Activated T-helper 17 cell treated with anti-CD3 and anti-CD28 coated beads, Interleukin-2, amount 50 U/mL, for 72 hours (primary cell): ENCODE measurements at regions not wholly inside any gene's neighbourhood (a gene's known extent, or its start where the extent isn't known, plus 50 kb on each side); places are given as distances from the start of the nearest gene placed in this dataset.

Experiments used
- ATAC-seq: fragments of 150-1000 bp; cut with Tn5 transposase; replicated peaks from 2 replicates; pipeline ENCODE4 v1.10.0; 2021; ENCODE audit warnings: mild to moderate bottlenecking, moderate library complexity
- H3K27ac Mint-ChIP-seq: one replicate; pipeline ENCODE4 v1.8.0; 2022; ENCODE audit warnings: mixed read lengths
- H3K27me3 Mint-ChIP-seq: one replicate; pipeline ENCODE4 v1.8.0; 2022; ENCODE audit warnings: mixed read lengths
- H3K36me3 Mint-ChIP-seq: one replicate; pipeline ENCODE4 v1.8.0; 2022; ENCODE audit warnings: low read depth, mild to moderate bottlenecking, mixed read lengths
- H3K4me1 Mint-ChIP-seq: one replicate; pipeline ENCODE4 v1.8.0; 2022; ENCODE audit warnings: mixed read lengths
- H3K4me3 Mint-ChIP-seq: one replicate; pipeline ENCODE4 v1.8.0; 2022; ENCODE audit warnings: mild to moderate bottlenecking, mixed read lengths
- H3K9me3 Mint-ChIP-seq: one replicate; pipeline ENCODE4 v1.8.0; 2022; ENCODE audit warnings: mixed read lengths

DNA sequence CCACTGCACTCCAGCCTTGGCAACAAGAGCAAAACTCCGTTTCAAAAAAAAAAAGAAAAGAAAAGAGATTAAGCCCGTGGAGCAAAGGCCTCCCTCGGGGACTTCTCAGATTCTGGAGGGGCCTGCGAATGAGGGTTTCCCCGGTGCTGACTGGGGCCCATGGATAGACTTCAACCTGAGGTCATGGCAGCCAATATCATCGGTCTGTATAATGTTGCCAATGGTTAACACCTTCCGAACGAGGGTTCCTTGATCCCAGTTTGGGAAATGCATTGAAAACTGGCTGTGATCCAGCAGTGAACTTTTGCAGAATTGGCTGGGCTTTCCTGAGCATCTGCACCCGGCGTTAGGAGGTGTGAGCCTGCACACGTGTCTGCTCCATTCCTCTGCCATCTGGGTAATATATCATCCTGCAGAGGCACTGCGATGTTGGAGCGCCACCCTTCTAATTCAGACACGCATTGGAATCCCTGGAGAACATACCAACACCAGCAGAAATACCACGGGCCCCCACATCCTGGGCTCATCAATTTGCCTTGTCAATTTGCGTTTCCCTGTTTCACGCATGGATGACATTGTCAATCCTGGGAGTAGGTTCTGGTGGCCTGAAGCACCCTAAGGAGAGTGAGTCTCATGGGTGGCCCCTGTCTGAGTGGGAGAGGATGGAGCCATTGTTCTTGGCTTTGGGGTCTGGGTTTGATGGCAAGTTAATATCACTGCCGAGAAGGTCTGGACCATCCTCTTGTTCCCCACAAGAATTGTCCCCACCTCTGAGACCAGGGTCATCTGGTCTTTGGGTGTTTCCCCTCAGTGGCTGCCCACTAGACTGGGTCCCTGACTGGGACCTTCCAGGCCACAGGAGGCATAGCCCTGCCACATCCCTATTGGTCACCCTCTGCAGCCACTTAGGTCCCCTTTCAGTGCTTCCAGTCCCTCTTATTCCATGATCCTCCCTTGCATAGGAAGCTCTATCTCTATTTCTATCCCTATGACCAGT lies 441.0 kb downstream of the PTPRU start:
- no peak overlapping the region for H3K27ac Mint-ChIP-seq

DNA sequence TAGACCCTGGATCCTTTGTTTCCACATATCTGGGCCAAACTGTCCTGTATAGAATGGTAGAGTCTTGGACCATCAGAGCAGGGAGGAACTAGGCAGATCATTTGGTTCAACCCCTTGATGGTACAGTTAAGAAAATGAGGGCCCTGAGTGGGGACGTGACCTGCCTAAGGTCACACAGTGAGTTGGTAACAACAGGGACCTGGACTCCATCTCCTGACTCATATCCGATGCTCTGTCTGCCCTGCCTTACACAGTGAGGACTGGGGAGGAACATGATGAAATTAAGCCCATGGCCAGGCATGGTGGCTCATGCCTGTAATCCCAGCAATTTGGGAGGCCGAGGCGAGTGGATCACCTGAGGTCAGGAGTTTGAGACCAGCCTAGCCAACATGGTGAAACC lies 440.2 kb downstream of the PTPRU start:
- Mint-ChIP-seq H3K9me3 (no peaks in the 10 kb centered on the region), H3K4me1 (no peaks in the 10 kb centered on the region), H3K36me3 (no peaks in the 10 kb centered on the region), H3K4me3 (no peak overlapping the region), H3K27me3 (no peaks in the 10 kb centered on the region), H3K27ac (no peak overlapping the region)
- no peak for ATAC-seq

More for the DNA sequence above, 441.0 kb downstream of the PTPRU start:
- Mint-ChIP-seq H3K4me3 (no peak overlapping the region), H3K4me1 (no peaks in the 10 kb centered on the region), H3K9me3 (no peaks in the 10 kb centered on the region), H3K27me3 (no peaks in the 10 kb centered on the region), H3K36me3 (no peaks in the 10 kb centered on the region)
- ATAC-seq: no peak

DNA sequence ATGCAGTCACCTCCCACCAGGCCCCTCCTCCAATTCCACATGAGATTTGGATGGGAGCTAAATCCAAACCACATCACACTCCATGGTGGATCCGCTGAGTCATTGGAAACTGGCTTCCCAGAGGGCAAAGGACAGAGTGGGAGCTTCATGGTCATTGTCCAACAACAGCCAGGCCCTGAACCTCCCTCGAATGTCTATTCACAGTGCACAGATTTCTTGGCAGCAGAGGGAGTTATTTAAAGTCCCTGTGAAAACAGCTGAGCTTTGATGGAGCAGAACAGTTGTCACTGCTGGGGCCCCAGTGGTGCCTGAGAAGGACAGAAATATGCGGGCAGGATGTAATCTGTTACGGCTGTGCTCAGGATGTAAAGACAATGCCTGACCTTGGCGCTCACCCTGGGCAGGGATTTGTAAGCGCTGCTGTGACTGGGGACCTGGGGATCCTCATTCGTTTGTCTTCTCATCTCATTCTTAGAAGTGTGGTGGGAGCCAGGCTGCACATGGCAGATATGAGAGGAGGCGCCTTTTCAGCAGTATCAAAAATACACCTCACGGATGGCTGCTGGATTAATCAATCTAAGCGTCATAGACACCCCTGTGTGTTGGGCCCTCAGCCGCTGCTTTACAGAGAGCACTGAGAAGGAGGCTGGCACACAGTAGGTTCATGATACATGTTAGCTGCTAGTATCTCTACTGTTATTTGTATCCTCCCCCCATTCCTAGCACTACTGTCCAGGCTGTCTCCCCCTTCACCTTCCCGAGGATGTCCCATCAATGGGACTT lies 439.4 kb downstream of the PTPRU start:
- no peaks in the 10 kb centered on the region for H3K36me3 Mint-ChIP-seq
- H3K9me3 Mint-ChIP-seq: no peaks in the 10 kb centered on the region
- no peak for ATAC-seq
- H3K4me1 Mint-ChIP-seq: no peaks in the 10 kb centered on the region
- no peaks in the 10 kb centered on the region for H3K27me3 Mint-ChIP-seq
- no peak overlapping the region for H3K27ac Mint-ChIP-seq
- no peak overlapping the region for H3K4me3 Mint-ChIP-seq

DNA sequence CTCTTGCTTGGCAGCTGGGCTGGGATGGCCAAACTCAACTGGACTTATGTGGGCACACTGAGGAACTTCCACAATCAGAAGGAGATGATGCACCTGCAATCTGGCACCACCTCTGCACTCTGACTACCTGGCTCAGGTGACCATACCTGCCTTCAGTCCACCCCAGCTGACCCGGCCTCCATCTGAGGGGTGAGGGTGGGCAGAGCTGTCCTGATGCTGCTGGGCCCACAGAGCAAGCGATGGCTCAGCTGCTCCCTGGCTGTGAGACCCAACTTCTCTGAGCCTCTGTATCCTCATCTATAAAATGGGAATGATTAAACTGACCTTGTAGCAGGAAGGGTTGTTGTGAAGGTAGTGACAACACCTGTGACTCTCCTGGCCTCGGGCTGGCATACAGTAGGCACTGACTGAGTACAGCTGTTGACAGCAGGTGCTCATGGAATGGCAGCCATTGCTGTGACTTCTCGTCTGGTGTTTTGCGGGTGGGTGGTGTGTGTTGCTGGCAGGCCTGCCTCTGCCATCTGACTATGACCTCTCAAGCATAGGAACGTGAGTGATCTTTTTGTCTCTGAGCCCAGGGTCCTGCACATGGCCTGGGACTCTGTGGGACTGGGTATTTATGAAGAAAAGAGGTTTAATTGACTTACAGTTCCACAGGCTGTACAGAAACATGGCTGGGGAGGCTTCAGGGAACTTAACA lies 438.5 kb downstream of the PTPRU start:
- Mint-ChIP-seq H3K27me3 (peaks cover 5% of the 10 kb centered on the region), H3K4me3 (no peak overlapping the region), H3K36me3 (no peaks in the 10 kb centered on the region), H3K4me1 (no peaks in the 10 kb centered on the region), H3K27ac (no peak overlapping the region), H3K9me3 (no peaks in the 10 kb centered on the region)
- no peak for ATAC-seq

DNA sequence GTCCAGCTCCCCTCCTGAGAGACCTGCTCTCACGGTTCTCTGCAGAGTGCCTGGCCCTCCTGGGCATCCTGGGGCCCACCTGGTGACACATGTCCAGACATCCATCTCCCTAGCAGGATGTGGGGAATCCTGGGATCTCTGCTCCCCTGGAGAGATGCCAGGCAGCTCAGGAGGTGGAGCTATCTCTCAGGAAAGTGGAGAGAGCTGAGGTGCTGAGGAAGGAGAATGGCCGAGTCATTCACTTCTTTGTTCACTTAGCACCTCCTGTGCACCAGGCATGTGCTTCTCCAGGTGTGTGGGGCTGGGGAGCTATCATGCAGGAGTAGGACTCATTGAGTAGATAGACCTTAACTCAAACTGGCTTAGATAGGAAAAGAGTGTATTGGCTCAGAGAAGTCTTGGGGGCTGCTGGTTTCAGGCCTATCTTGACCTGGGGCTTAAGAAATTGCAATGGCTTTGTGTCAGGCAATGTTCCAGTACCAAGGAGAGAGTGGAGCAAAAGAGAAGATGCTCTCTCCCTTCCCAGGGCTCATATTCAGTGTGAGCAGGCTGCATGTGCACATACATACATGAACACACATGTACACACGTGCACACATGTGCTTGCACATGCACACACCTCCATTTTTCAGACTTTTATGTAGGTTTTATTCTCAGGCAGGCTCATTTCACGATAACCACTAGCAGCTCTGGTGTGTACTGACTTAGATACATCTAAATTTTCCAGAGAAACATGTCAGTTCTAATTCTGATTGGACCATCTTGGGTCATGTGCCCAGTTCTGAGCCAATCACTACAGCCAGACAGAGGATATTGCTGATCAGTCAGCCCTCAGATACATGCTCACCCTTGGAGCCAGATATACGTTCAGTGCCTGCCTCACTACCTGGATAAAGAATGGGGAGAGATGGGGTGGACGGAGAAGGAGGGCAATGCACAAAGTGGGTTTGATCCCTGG lies 437.6 kb downstream of the PTPRU start:
- H3K4me1 Mint-ChIP-seq: no peaks in the 10 kb centered on the region
- H3K9me3 Mint-ChIP-seq: no peaks in the 10 kb centered on the region
- no peak overlapping the region for H3K4me3 Mint-ChIP-seq
- ATAC-seq: no peak
- no peak overlapping the region for H3K27ac Mint-ChIP-seq
- peaks cover 5% of the 10 kb centered on the region for H3K27me3 Mint-ChIP-seq
- no peaks in the 10 kb centered on the region for H3K36me3 Mint-ChIP-seq

DNA sequence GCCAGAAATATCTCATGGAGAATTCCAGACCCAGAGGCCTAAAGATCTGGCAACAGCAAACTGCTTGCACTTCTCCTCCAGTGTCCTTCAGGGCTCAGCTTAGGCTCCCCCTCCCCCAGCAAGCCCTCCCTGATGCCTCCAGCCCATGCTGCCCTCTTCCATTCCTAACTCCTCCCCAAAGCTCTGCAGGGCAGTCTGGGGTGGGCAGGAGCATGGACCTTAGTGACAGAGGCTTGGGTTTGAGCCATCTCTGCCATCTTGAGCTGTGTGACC lies 436.8 kb downstream of the PTPRU start:
- no peak for ATAC-seq
- Mint-ChIP-seq H3K9me3 (no peaks in the 10 kb centered on the region), H3K4me3 (no peak overlapping the region), H3K4me1 (no peaks in the 10 kb centered on the region), H3K27me3 (peaks cover 5% of the 10 kb centered on the region), H3K36me3 (no peaks in the 10 kb centered on the region), H3K27ac (no peak overlapping the region)

DNA sequence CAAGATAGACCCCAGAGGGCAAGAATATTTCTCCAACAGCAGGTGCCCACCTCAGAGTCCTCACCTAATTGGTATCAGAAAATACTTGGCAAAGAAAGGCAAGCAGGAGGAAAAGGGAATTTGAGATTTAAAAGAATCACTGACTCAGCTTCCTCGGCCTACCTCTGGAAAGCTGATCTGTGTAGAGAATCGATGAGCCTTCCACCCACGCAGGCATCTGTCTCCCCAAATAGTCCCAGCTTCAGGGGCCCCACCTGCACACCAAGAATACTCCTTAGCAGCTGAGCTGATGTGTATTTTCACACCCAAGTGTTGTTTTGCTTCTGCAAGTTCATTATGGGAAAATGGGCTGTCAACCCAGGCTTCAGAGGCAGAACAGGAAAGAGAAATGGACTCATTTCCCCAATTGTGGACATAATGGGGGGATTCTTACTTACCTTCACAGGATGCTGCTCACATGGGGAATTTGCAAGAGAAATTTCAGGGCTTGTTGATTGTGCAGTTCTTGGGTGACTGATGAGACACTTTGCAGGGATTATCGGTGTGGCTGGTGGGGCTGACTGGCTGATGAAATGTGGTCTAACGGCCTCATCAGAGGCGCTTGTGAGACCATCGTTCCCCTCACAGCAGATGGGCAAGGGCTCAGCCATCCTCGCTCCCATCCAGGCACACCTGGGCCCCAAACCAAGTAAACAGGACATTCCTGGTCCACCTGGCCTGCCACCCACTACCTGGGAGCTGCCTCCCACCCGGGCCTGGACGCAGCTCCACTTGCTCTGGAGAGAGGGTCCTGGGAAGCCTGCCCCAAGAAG lies 436.3 kb downstream of the PTPRU start:
- no peak overlapping the region for H3K4me3 Mint-ChIP-seq
- no peaks in the 10 kb centered on the region for H3K36me3 Mint-ChIP-seq
- peaks cover 5% of the 10 kb centered on the region for H3K27me3 Mint-ChIP-seq
- no peaks in the 10 kb centered on the region for H3K4me1 Mint-ChIP-seq
- no peak overlapping the region for H3K27ac Mint-ChIP-seq
- ATAC-seq: no peak
- H3K9me3 Mint-ChIP-seq: no peaks in the 10 kb centered on the region

DNA sequence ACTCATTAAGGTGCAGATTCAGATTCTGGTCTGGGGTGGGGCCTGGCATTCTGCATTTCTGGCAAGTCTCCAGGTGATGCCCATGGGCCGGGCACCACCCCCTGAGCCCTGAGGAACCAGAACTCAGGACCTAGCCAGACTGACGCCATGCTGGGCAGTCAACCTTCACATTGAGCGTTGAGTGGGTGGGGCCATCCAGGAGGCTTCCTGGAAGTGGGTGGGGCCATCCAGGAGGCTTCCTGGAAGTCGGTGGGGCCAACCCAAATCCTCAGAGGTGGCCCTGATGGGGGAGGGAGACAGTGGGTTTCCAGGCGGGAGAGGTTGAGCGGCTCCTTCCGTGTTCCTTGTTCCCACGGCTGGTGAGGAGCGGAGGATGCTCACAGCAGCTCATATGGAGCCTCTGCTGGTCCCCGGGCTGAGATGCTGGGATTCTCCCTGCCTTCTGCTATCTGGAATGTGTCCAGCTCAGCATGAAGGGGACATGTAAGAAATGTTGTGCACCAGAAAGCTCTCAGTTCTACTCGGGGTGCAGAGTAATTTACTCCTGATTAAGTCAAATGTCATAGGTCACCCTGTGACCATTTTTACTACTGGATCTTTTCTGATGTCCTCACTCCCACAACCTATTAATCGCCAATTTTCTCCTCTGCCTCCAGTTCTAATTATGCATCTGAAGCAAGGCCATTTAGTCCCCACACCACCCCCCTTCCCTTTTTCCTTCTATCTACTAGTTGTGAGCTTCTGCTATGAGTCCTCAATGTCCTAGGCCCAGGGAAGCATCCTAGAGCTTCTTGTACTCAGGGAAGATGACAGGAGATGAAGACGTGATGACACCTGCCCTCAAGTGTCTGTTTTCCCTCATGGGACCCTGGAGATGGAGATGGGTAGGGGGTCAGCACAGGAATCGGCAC lies 435.4 kb downstream of the PTPRU start:
- Mint-ChIP-seq H3K27me3 (peaks cover 10% of the 10 kb centered on the region), H3K4me3 (no peak overlapping the region), H3K36me3 (no peaks in the 10 kb centered on the region), H3K27ac (no peak overlapping the region), H3K9me3 (no peaks in the 10 kb centered on the region), H3K4me1 (no peaks in the 10 kb centered on the region)
- ATAC-seq: no peak

DNA sequence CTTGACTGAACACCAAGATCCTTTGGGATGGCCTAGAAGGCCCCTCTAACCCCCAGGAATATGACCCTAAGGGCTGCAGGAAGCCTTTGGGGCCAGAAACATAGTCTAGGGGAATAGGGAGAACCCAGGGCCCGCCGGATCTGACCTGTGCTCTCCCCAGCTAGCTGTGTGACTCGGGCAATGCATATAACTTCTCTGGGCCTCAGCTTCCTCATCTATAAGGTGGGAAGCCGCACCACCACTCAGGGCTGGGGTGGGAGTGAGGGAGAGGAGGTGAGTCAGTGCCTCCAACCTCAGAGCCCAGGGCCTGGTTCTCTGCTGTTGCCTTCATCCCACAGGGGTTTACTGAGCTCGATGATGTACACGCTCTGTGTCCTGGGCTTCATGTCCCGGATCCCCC lies 434.4 kb downstream of the PTPRU start:
- no peaks in the 10 kb centered on the region for H3K4me1 Mint-ChIP-seq
- no peak for ATAC-seq
- peaks cover 13% of the 10 kb centered on the region for H3K27me3 Mint-ChIP-seq
- no peak overlapping the region for H3K4me3 Mint-ChIP-seq
- H3K36me3 Mint-ChIP-seq: no peaks in the 10 kb centered on the region
- H3K27ac Mint-ChIP-seq: no peak overlapping the region
- no peaks in the 10 kb centered on the region for H3K9me3 Mint-ChIP-seq

DNA sequence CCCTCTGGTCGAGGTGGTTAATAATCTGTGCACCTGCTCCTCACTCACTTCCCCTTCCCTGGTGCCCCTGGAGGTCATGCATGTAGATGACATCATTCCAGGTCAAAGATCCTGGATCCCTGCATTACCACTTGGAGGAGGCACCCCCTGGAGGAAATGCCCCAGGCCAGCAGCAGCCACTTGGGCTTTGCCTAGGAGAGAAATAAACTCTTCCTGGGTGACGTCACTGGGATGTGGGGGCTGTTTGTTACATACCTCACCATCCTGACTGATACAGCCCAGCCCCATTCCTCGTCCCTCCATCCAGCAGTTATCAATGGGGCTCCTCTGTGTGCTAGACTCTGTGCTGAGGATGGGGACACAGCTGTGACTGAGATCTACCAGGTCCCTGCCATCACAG lies 433.6 kb downstream of the PTPRU start:
- Mint-ChIP-seq H3K4me3 (no peak overlapping the region), H3K27ac (no peak overlapping the region), H3K9me3 (no peaks in the 10 kb centered on the region), H3K36me3 (no peaks in the 10 kb centered on the region), H3K4me1 (no peaks in the 10 kb centered on the region), H3K27me3 (peaks cover 22% of the 10 kb centered on the region)
- ATAC-seq: no peak

DNA sequence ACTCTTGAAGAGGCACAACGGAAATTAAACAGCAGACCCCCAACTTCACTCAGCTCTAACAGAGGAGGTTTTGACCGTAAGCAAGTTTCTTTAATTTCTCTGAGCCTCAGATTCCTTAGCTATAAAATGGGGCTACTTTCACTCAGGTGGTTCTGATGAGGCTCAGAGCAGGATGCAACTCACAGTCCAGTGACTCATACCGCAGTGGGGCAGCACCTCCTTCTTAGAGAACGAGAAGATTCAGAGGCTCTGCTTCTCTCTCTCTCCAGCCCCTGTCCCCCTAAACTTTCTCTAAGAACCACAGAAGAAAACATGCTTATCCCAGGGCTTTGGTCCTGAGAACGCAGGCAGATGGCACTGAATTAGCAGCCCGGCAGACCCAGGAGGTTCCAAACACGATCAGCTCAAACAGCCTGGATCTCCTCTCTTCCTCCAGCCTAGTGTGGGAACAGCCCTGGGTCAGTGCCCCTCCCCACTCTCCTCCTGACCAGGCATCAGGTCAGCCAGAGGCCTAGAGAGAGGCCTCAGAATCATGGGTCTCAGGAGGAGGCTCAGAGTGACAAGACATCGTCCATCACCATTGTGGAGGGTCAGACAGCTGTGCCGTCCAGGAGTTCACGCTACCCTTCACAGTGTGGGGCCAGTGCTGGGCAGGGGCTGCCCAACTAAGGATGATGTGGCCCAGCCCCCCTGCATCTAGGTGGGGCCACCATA lies 433.0 kb downstream of the PTPRU start:
- Mint-ChIP-seq H3K4me1 (no peaks in the 10 kb centered on the region), H3K27ac (no peak overlapping the region), H3K4me3 (no peak overlapping the region), H3K36me3 (no peaks in the 10 kb centered on the region), H3K9me3 (no peaks in the 10 kb centered on the region), H3K27me3 (peaks cover 28% of the 10 kb centered on the region)
- ATAC-seq: no peak

DNA sequence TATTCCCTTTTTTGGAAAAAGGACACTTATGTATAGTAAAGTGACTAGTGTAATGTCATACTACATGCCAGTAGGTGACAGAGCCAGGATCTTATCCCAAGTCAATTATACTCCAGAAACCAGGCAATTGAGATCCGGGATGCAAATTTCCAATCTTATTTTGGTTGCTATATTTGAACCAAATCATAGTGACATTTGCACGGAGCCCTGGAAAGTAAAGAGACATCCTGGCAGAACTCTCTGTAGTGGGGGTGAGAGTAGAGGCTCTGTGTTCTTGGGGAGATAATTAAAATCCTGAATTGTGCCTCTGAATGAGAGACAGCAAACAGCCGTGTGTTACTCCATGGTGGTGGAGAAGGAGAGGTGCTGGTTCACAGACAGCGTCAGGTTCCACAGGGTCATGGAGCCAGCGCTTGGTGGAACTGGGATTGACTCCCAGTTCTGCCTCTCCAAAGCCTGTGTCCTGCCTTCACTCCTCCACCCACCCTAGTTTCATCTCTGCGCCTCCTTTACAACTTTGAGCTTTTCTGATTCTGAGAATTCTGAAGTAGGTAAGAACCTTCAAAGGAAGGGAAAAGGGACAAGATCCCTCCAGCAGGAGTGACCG lies 432.3 kb downstream of the PTPRU start:
- no peaks in the 10 kb centered on the region for H3K4me1 Mint-ChIP-seq
- no peak overlapping the region for H3K27ac Mint-ChIP-seq
- no peak overlapping the region for H3K4me3 Mint-ChIP-seq
- H3K27me3 Mint-ChIP-seq: peaks cover 29% of the 10 kb centered on the region
- ATAC-seq: no peak
- H3K36me3 Mint-ChIP-seq: no peaks in the 10 kb centered on the region
- H3K9me3 Mint-ChIP-seq: no peaks in the 10 kb centered on the region
